Astrocyte (in vitro differentiated cells and primary cell): ENCODE measurements at regions not wholly inside any gene's neighbourhood (a gene's known extent, or its start where the extent isn't known, plus 50 kb on each side); places are given as distances from the start of the nearest gene placed in this dataset.
A peak's percentile ranks its signal among the peaks of the same experiment; 100 is the strongest.

ENCODE experiments used
- DNase-seq: peaks from one replicate; pipeline ENCODE4 v3.0.0-alpha.2; 2010; ENCODE audit warnings: low read depth
- FAIRE-seq: peaks from 2 replicates; lab custom pipeline; 2011; peaks lifted over from hg19 to GRCh38; lab: Jason Lieb, UNC
- H2AFZ ChIP-seq: 2 replicates; pipeline ENCODE4 v1.6.0; 2012; ENCODE audit warnings: low read depth, low read length, inconsistent platforms
- H3K27ac ChIP-seq: 2 replicates; pipeline ENCODE4 v1.5.1; 2011; ENCODE audit warnings: low read depth, low read length, inconsistent platforms
- H3K27me3 ChIP-seq: 2 replicates; pipeline ENCODE4 v1.6.0; 2011; ENCODE audit warnings: low read length, inconsistent platforms; ENCODE audit not compliant: insufficient read depth
- H3K36me3 ChIP-seq: 2 replicates; pipeline ENCODE4 v1.5.1; 2011; ENCODE audit warnings: low read length, inconsistent platforms; ENCODE audit not compliant: insufficient read depth
- H3K4me1 ChIP-seq: 2 replicates; pipeline ENCODE4 v1.5.1; 2011; ENCODE audit warnings: low read length, inconsistent platforms; ENCODE audit not compliant: insufficient read depth
- H3K4me2 ChIP-seq: 2 replicates; pipeline ENCODE4 v1.6.0; 2012; ENCODE audit warnings: low read length, inconsistent platforms
- H3K4me3 ChIP-seq: 2 replicates; pipeline ENCODE4 v1.5.1; 2011; ENCODE audit warnings: low read depth, mild to moderate bottlenecking, low read length, inconsistent platforms; ENCODE audit not compliant: insufficient read depth
- H3K79me2 ChIP-seq: 2 replicates; pipeline ENCODE4 v1.6.0; 2012; ENCODE audit warnings: mild to moderate bottlenecking, low read length, inconsistent platforms; ENCODE audit not compliant: insufficient read depth
- H3K9ac ChIP-seq: 2 replicates; pipeline ENCODE4 v1.6.0; 2012; ENCODE audit warnings: mild to moderate bottlenecking, low read length, inconsistent platforms
- H3K9me3 ChIP-seq: 2 replicates; pipeline ENCODE4 v1.5.1; 2012; ENCODE audit warnings: low read depth, mild to moderate bottlenecking, low read length, inconsistent platforms; ENCODE audit not compliant: insufficient read depth
- H4K20me1 ChIP-seq: 2 replicates; pipeline ENCODE4 v1.6.0; 2012; ENCODE audit warnings: low read length, inconsistent platforms; ENCODE audit not compliant: insufficient read depth
- H3K27ac Mint-ChIP-seq: one replicate; pipeline ENCODE4 v1.8.0; 2021; ENCODE audit warnings: mild to moderate bottlenecking, mixed read lengths; ENCODE audit not compliant: unreplicated experiment
- H3K27me3 Mint-ChIP-seq: one replicate; pipeline ENCODE4 v1.8.0; 2021; ENCODE audit warnings: low read depth, mixed read lengths; ENCODE audit not compliant: unreplicated experiment
- H3K36me3 Mint-ChIP-seq: one replicate; pipeline ENCODE4 v1.8.0; 2021; ENCODE audit warnings: low read depth, mixed read lengths; ENCODE audit not compliant: unreplicated experiment
- H3K4me1 Mint-ChIP-seq: one replicate; pipeline ENCODE4 v1.8.0; 2021; ENCODE audit warnings: low read depth, mixed read lengths; ENCODE audit not compliant: unreplicated experiment
- H3K4me3 Mint-ChIP-seq: one replicate; pipeline ENCODE4 v1.8.0; 2021; ENCODE audit warnings: mild to moderate bottlenecking, moderate library complexity, mixed read lengths; ENCODE audit not compliant: unreplicated experiment
- H3K9me3 Mint-ChIP-seq: one replicate; pipeline ENCODE4 v1.8.0; 2021; ENCODE audit warnings: mild to moderate bottlenecking, mixed read lengths; ENCODE audit not compliant: unreplicated experiment
- EZH2 ChIP-seq: IDR thresholded peaks from 2 replicates; pipeline ENCODE4 v1.6.1; 2012; ENCODE audit warnings: mild to moderate bottlenecking, low read length, inconsistent platforms; ENCODE audit not compliant: insufficient read depth
- TF ChIP-seq, protein P1 (sequence below): IDR thresholded peaks from 2 replicates; pipeline ENCODE4 v1.5.1; 2011; ENCODE audit warnings: low read depth, mild to moderate bottlenecking, inconsistent platforms, low read length, moderate library complexity; ENCODE audit not compliant: insufficient read depth

DNA sequence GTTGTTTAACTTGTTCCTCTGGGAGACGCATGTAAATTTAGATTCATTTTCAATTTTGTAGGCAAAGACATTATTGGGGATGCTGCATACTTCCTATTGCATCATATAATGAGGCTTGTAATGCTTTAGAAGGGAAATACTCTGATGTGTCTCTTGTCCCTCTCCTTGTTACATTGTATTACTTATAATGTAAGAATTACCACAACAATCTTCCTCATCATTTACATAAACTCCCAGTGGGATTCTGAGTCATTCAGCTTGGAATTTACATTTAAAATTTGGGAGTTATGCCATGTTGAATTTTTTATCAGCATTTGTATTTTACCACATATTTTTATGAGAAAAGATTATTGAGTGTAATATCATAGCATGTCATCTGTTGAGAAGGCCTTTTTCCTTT is 963.4 kb upstream of the NRXN1 start:
- Mint-ChIP-seq H3K4me3 (no peak overlapping the region), H3K27me3 (no peaks in the 10 kb centered on the region), H3K9me3 (no peaks in the 10 kb centered on the region), H3K27ac (no peak overlapping the region), H3K36me3 (no peaks in the 10 kb centered on the region), H3K4me1 (peaks cover 4% of the 10 kb centered on the region)
- Histone ChIP-seq H3K4me1 (peaks cover 25% of the 10 kb centered on the region), H3K4me3 (no peak overlapping the region), H3K4me2 (peak overlapping the region; percentile 48), H2AFZ (no peak overlapping the region), H3K79me2 (no peaks in the 10 kb centered on the region), H4K20me1 (no peaks in the 10 kb centered on the region), H3K36me3 (no peaks in the 10 kb centered on the region), H3K9ac (peak overlapping the region; percentile 5), H3K27ac (peak overlapping the region; percentile 76), H3K27me3 (no peaks in the 10 kb centered on the region), H3K9me3 (no peaks in the 10 kb centered on the region)
- FAIRE-seq (no peak), DNase-seq (peak; percentile 89)
- no peak for TF ChIP-seq EZH2
- TF ChIP-seq, protein P1, sequence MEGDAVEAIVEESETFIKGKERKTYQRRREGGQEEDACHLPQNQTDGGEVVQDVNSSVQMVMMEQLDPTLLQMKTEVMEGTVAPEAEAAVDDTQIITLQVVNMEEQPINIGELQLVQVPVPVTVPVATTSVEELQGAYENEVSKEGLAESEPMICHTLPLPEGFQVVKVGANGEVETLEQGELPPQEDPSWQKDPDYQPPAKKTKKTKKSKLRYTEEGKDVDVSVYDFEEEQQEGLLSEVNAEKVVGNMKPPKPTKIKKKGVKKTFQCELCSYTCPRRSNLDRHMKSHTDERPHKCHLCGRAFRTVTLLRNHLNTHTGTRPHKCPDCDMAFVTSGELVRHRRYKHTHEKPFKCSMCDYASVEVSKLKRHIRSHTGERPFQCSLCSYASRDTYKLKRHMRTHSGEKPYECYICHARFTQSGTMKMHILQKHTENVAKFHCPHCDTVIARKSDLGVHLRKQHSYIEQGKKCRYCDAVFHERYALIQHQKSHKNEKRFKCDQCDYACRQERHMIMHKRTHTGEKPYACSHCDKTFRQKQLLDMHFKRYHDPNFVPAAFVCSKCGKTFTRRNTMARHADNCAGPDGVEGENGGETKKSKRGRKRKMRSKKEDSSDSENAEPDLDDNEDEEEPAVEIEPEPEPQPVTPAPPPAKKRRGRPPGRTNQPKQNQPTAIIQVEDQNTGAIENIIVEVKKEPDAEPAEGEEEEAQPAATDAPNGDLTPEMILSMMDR = no peak

DNA sequence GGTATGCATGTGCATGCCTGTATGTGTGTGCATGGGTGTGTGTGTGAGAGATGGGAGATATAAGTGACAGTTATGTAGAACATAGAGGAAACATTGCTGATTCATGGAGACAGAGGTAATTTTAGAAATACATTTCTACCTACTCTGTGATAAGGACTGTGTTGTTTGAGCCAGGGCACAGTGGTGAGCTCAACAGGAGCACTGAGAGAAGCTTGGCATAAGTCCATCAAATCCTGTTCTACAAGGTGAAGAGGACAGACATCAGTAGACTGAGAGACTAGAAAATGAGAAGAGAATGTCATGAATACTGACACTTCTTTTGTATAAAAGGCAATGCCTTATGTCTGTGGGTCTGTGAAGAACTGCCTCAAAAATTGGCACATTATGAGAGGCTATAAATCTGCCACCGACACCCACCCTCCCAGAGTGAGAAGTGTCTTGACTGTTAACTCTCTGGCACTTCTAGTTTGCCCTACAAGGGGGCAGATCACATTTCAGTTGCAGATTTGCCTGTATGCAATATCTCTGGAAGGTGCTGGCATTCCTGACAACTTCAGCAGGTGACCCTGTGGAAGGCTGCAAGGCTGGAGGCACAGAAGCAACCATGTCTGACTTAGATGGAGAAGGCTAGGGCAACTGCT is 962.3 kb upstream of the NRXN1 start:
- Histone ChIP-seq H3K9me3 (no peaks in the 10 kb centered on the region), H2AFZ (no peak overlapping the region), H3K4me2 (no peak overlapping the region), H3K36me3 (no peaks in the 10 kb centered on the region), H4K20me1 (no peaks in the 10 kb centered on the region), H3K79me2 (no peaks in the 10 kb centered on the region), H3K9ac (no peak overlapping the region), H3K4me1 (peaks cover 25% of the 10 kb centered on the region), H3K4me3 (no peak overlapping the region), H3K27ac (peak overlapping the region; percentile 76), H3K27me3 (no peaks in the 10 kb centered on the region)
- Mint-ChIP-seq H3K36me3 (no peaks in the 10 kb centered on the region), H3K9me3 (no peaks in the 10 kb centered on the region), H3K4me1 (peaks cover 4% of the 10 kb centered on the region), H3K27ac (no peak overlapping the region), H3K4me3 (no peak overlapping the region), H3K27me3 (no peaks in the 10 kb centered on the region)
- FAIRE-seq = no peak
- DNase-seq = no peak
- TF ChIP-seq, protein P1 = no peak
- TF ChIP-seq EZH2 = no peak

DNA sequence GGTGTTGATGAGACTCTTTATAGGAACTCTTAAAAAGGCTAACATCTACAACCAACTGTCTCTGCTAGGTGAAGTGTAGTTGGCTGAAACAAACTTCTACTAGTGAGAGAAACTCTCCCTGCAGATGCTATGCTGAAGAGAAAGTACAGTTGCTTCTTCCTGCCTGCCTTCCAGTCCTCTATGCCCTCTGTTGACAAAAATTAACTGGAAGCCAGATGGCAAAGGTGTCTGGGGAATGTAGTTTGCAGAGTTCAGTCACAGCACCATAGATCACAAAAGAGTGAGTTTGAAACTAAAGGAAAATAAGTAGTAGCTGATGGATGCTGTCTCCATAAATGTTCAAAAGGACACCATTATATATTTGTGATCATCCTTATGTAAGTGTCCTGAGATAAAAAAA is 958.8 kb upstream of the NRXN1 start:
- Histone ChIP-seq H3K4me1 (peaks cover 16% of the 10 kb centered on the region), H3K4me3 (no peak overlapping the region), H3K27ac (no peak overlapping the region), H3K36me3 (no peaks in the 10 kb centered on the region), H3K27me3 (no peaks in the 10 kb centered on the region), H4K20me1 (no peaks in the 10 kb centered on the region), H2AFZ (no peak overlapping the region), H3K9me3 (no peaks in the 10 kb centered on the region), H3K4me2 (no peak overlapping the region), H3K79me2 (no peaks in the 10 kb centered on the region), H3K9ac (no peak overlapping the region)
- no peak for DNase-seq
- Mint-ChIP-seq H3K9me3 (no peaks in the 10 kb centered on the region), H3K27ac (no peak overlapping the region), H3K4me3 (no peak overlapping the region), H3K27me3 (no peaks in the 10 kb centered on the region), H3K36me3 (no peaks in the 10 kb centered on the region), H3K4me1 (peaks cover 4% of the 10 kb centered on the region)
- FAIRE-seq = no peak
- TF ChIP-seq, protein P1 = no peak
- no peak for TF ChIP-seq EZH2
